Natural killer cell (primary cell): ENCODE measurements at regions not wholly inside any gene's neighbourhood (a gene's known extent, or its start where the extent isn't known, plus 50 kb on each side); places are given as distances from the start of the nearest gene placed in this dataset.

Experiments used
- ATAC-seq, 3 donors: fragments of 150-1000 bp in 2 of 3; fragments of 200-7000 bp in 1 of 3; cut with Tn5 transposase; 1 replicate in 1 of 3; 2 replicates in 2 of 3; pipeline ENCODE4 v1.10.0; 2021; ENCODE audit warnings: mild to moderate bottlenecking in 2 of 3, moderate library complexity in 2 of 3
- DNase-seq, 2 donors: peaks; one replicate each; pipeline versions ENCODE4 v3.0.0 to v3.0.0-alpha.2; 2013 to 2021; ENCODE audit warnings: mixed read lengths in 1 of 2
- H3K27ac ChIP-seq: one replicate; pipeline ENCODE4 v1.5.1; 2013; ENCODE audit warnings: mild to moderate bottlenecking, low read length
- H3K27me3 ChIP-seq: one replicate; pipeline ENCODE4 v1.6.1; 2013; ENCODE audit warnings: low read length; ENCODE audit not compliant: control insufficient read depth, insufficient read depth
- H3K36me3 ChIP-seq: one replicate; pipeline ENCODE4 v1.6.1; 2013; ENCODE audit warnings: low read length; ENCODE audit not compliant: control insufficient read depth, insufficient read depth
- H3K4me1 ChIP-seq: one replicate; pipeline ENCODE4 v1.6.1; 2013; ENCODE audit warnings: low read length; ENCODE audit not compliant: control insufficient read depth, insufficient read depth
- H3K4me3 ChIP-seq: one replicate; pipeline ENCODE4 v1.5.1; 2013; ENCODE audit warnings: low read length
- H3K9me3 ChIP-seq: one replicate; pipeline ENCODE4 v1.6.1; 2013; ENCODE audit warnings: low read length; ENCODE audit not compliant: control insufficient read depth, insufficient read depth
- H3K27ac Mint-ChIP-seq, 2 donors: one replicate each; pipeline ENCODE4 v1.8.0; 2022; ENCODE audit warnings: mild to moderate bottlenecking in 2 of 2, mixed read lengths in 2 of 2, moderate library complexity in 1 of 2
- H3K27me3 Mint-ChIP-seq, 2 donors: one replicate each; pipeline ENCODE4 v1.8.0; 2022; ENCODE audit warnings: low read depth in 2 of 2, mixed read lengths in 2 of 2
- H3K36me3 Mint-ChIP-seq: one replicate; pipeline ENCODE4 v1.8.0; 2022; ENCODE audit warnings: mixed read lengths
- H3K4me1 Mint-ChIP-seq, 2 donors: one replicate each; pipeline ENCODE4 v1.8.0; 2022; ENCODE audit warnings: mixed read lengths in 2 of 2
- H3K4me3 Mint-ChIP-seq: one replicate; pipeline ENCODE4 v1.8.0; 2022; ENCODE audit warnings: mild to moderate bottlenecking, moderate library complexity, mixed read lengths
- H3K9me3 Mint-ChIP-seq, 2 donors: one replicate each; pipeline ENCODE4 v1.8.0; 2022; ENCODE audit warnings: mixed read lengths in 2 of 2
- CTCF ChIP-seq: fragments of 200-600 bp; IDR thresholded peaks from one replicate; pipeline ENCODE4 v1.8.0; 2022; ENCODE audit warnings: antibody characterized with exemption
- WGBS: methylation state at CpG from one replicate; pipeline ENCODE4 v1.1.7; 2013; ENCODE audit warnings: missing lambda C conversion rate; ENCODE audit not compliant: insufficient coverage; 5-methylcytosine and 5-hydroxymethylcytosine counted together
- intact Hi-C: fragments of 100-400 bp; cut with micrococcal nuclease; formaldehyde crosslinking; loops from one replicate; pipeline ENCODE4 v1.14.2; 2022

- WGBS: 100% methylated on average over 1 of the region's 2 CpGs
- Histone ChIP-seq H3K27ac (no peak overlapping the region), H3K36me3 (no peaks in the 10 kb centered on the region), H3K9me3 (no peaks in the 10 kb centered on the region), H3K27me3 (no peaks in the 10 kb centered on the region), H3K4me1 (no peaks in the 10 kb centered on the region), H3K4me3 (no peak overlapping the region)
- no peak for DNase-seq
- intact Hi-C loops: no loop called here
- Mint-ChIP-seq H3K36me3 (no peaks in the 10 kb centered on the region), H3K9me3 (no peaks in the 10 kb centered on the region), H3K27me3 (no peaks in the 10 kb centered on the region), H3K4me1 (no peaks in the 10 kb centered on the region), H3K4me3 (no peak overlapping the region), H3K27ac (no peak overlapping the region)
- TF ChIP-seq CTCF: no peak
- no peak for ATAC-seq
These were observed 338.8 kb downstream of the CYRIA start for GRCh38 chr2:16326711-16327300.

- no peak overlapping the region for H3K27ac ChIP-seq
- H3K4me3 Mint-ChIP-seq: no peak overlapping the region
- no peak for ATAC-seq
- no peaks in the 10 kb centered on the region for H3K4me1 Mint-ChIP-seq
- no peak for TF ChIP-seq CTCF
- H3K27me3 ChIP-seq: no peaks in the 10 kb centered on the region
- DNase-seq: no peak
- no peaks in the 10 kb centered on the region for H3K36me3 ChIP-seq
- no peaks in the 10 kb centered on the region for H3K36me3 Mint-ChIP-seq
- no peak overlapping the region for H3K27ac Mint-ChIP-seq
- intact Hi-C loops: no loop called here
- no peaks in the 10 kb centered on the region for H3K9me3 ChIP-seq
- no peaks in the 10 kb centered on the region for H3K9me3 Mint-ChIP-seq
- H3K4me3 ChIP-seq: no peak overlapping the region
- H3K27me3 Mint-ChIP-seq: no peaks in the 10 kb centered on the region
- WGBS: 81% methylated on average over 9 of the region's 9 CpGs
- no peaks in the 10 kb centered on the region for H3K4me1 ChIP-seq
These were observed 339.6 kb downstream of the CYRIA start for GRCh38 chr2:16325976-16326510.

- H3K27ac ChIP-seq: no peak overlapping the region
- H3K36me3 ChIP-seq: no peaks in the 10 kb centered on the region
- H3K4me3 ChIP-seq: no peak overlapping the region
- H3K27me3 Mint-ChIP-seq: no peaks in the 10 kb centered on the region
- H3K27me3 ChIP-seq: no peaks in the 10 kb centered on the region
- H3K4me3 Mint-ChIP-seq: no peak overlapping the region
- no peak for DNase-seq
- intact Hi-C loops: no loop called here
- H3K36me3 Mint-ChIP-seq: no peaks in the 10 kb centered on the region
- H3K9me3 Mint-ChIP-seq: no peaks in the 10 kb centered on the region
- 76% methylated on average over 14 of the region's 14 CpGs for WGBS
- H3K27ac Mint-ChIP-seq: no peak overlapping the region
- no peak for ATAC-seq
- H3K4me1 ChIP-seq: no peaks in the 10 kb centered on the region
- H3K4me1 Mint-ChIP-seq: no peaks in the 10 kb centered on the region
- H3K9me3 ChIP-seq: no peaks in the 10 kb centered on the region
- TF ChIP-seq CTCF: no peak
These were observed 340.3 kb downstream of the CYRIA start for GRCh38 chr2:16325016-16325975.
